ENCODE measurements at regions not wholly inside any gene's neighbourhood (a gene's known extent, or its start where the extent isn't known, plus 50 kb on each side); places are given as distances from the start of the nearest gene placed in this dataset.
A peak's percentile ranks its signal among the peaks of the same experiment; 100 is the strongest.

- DNase-seq (ENCODE audit: low spot score): no peak
These were observed 319.5 kb upstream of the CHAC2 start for GRCh38 chr2:53448086-53448485.

- DNase-seq (ENCODE audit: low spot score): peak; percentile 61
These were observed 322.1 kb upstream of the CHAC2 start for GRCh38 chr2:53445383-53446070.

GRCh38 chr2:53442783-53443182, 324.8 kb upstream of the CHAC2 start:
- no peak for DNase-seq (ENCODE audit: low spot score)

GRCh38 chr2:53442093-53442492, 325.5 kb upstream of the CHAC2 start:
- no peak for DNase-seq (ENCODE audit: low spot score)

- no peak for DNase-seq (ENCODE audit: low spot score)
These were observed 328.9 kb upstream of the CHAC2 start for GRCh38 chr2:53438692-53439091.

GRCh38 chr2:53438100-53438499, 329.5 kb upstream of the CHAC2 start:
- peak; percentile 19 for DNase-seq (ENCODE audit: low spot score)

- DNase-seq (ENCODE audit: low spot score): peak; percentile 74
These were observed 330.2 kb upstream of the CHAC2 start for GRCh38 chr2:53437371-53437770.

- DNase-seq (ENCODE audit: low spot score): no peak
These were observed 330.7 kb upstream of the CHAC2 start for GRCh38 chr2:53436882-53437281.

GRCh38 chr2:53435610-53436009, 332.0 kb upstream of the CHAC2 start:
- no peak for DNase-seq (ENCODE audit: low spot score)

GRCh38 chr2:53434466-53434865, 333.1 kb upstream of the CHAC2 start:
- no peak for DNase-seq (ENCODE audit: low spot score)

- DNase-seq (ENCODE audit: low spot score): no peak
These were observed 334.7 kb upstream of the CHAC2 start for GRCh38 chr2:53432936-53433335.

- peak; percentile 80 for DNase-seq (ENCODE audit: low spot score)
These were observed 337.7 kb upstream of the CHAC2 start for GRCh38 chr2:53429901-53430300.

- no peak for DNase-seq (ENCODE audit: low spot score)
These were observed 342.7 kb upstream of the CHAC2 start for GRCh38 chr2:53424902-53425301.

- no peak for DNase-seq (ENCODE audit: low spot score)
These were observed 344.1 kb upstream of the CHAC2 start for GRCh38 chr2:53423465-53423864.

- DNase-seq (ENCODE audit: low spot score): no peak
These were observed 344.6 kb upstream of the CHAC2 start for GRCh38 chr2:53422979-53423378.

GRCh38 chr2:53417385-53417784, 350.2 kb upstream of the CHAC2 start:
- no peak for DNase-seq (ENCODE audit: low spot score)

- DNase-seq (ENCODE audit: low spot score): no peak
These were observed 360.1 kb upstream of the CHAC2 start for GRCh38 chr2:53407363-53408080.

GRCh38 chr2:53403792-53404413, 363.7 kb upstream of the CHAC2 start:
- DNase-seq (ENCODE audit: low spot score): no peak

- no peak for DNase-seq (ENCODE audit: low spot score)
These were observed 370.5 kb upstream of the CHAC2 start for GRCh38 chr2:53397085-53397484.

- DNase-seq (ENCODE audit: low spot score): peak; percentile 34
These were observed 386.3 kb upstream of the CHAC2 start for GRCh38 chr2:53381271-53381670.

GRCh38 chr2:53379547-53379946, 388.1 kb upstream of the CHAC2 start:
- DNase-seq (ENCODE audit: low spot score): no peak

- DNase-seq (ENCODE audit: low spot score): no peak
These were observed 388.8 kb upstream of the CHAC2 start for GRCh38 chr2:53378791-53379190.

GRCh38 chr2:53373126-53373525, 394.5 kb upstream of the CHAC2 start:
- no peak for DNase-seq (ENCODE audit: low spot score)

Data from umbilical cord (tissue), 1 donor.